CD4-positive, alpha-beta T cell treated with Interleukin-4 for 1 hour (primary cell): ENCODE measurements at regions not wholly inside any gene's neighbourhood (a gene's known extent, or its start where the extent isn't known, plus 50 kb on each side); places are given as distances from the start of the nearest gene placed in this dataset.

Experiments used
- DNase-seq, 2 donors: peaks; one replicate each; pipeline ENCODE4 v3.0.0-alpha.2; 2020 to 2022

- no peak for DNase-seq
Measured at GRCh38 chr5:1943481-1943880, 60.8 kb upstream of the IRX4 start.

GRCh38 chr5:1942630-1943029, 59.9 kb upstream of the IRX4 start:
- DNase-seq, result no peak

GRCh38 chr5:1942158-1942557, 59.4 kb upstream of the IRX4 start:
- DNase-seq, result no peak

GRCh38 chr5:1939256-1939655, 56.5 kb upstream of the IRX4 start:
- no peak for DNase-seq

GRCh38 chr5:1938310-1939000, 55.7 kb upstream of the IRX4 start:
- no peak for DNase-seq

GRCh38 chr5:1937590-1937989, 54.9 kb upstream of the IRX4 start:
- DNase-seq, result no peak

- no peak for DNase-seq
Measured at GRCh38 chr5:1936901-1937300, 54.2 kb upstream of the IRX4 start.

GRCh38 chr5:1936413-1936812, 53.7 kb upstream of the IRX4 start:
- no peak for DNase-seq

GRCh38 chr5:1934801-1935429, 52.2 kb upstream of the IRX4 start:
- no peak for DNase-seq

GRCh38 chr5:1934056-1934394, 51.3 kb upstream of the IRX4 start:
- no peak for DNase-seq

GRCh38 chr5:1933364-1934055, 50.8 kb upstream of the IRX4 start:
- DNase-seq, result no peak
